ENCODE measurements at regions not wholly inside any gene's neighbourhood (a gene's known extent, or its start where the extent isn't known, plus 50 kb on each side); places are given as distances from the start of the nearest gene placed in this dataset.

DNA sequence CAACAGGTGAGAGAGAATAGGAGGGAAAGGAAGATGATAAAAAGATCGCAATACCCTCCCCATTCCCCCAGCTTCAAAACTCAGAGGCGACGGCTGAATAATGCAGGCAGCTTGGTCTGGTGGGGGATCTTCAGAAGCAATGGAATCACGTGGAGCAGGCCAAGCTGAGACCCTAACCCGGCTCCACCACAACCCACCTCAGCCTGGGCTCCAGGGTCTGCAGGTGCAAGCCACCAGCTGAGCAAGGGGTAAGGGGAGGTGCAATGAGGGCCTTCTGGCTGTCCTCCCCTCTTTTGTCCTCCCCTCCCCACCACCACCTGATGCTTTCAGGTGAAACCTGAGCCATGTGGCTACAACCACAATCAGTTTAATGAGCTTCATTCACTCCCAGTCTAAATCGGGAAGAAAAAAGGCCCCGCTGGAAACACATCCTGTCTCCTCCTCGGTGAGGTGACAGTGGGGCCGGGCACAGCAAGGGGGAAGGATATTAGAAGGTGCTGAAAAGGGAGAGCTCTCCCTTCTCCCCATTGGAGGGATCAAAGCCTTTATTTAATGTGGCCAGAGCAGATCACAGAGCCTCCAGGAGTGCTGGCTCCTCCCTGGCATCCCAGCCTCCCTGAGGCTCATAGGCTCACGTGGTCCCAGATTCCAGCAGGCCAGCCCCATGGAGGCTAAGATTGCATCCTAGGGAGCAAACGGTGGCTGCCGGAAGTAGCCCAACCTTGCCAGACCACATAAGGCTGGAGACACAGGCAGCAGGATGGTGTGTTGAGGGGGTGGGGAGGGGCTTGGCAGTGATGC is 261.0 kb downstream of the SOX9 start:
- TF ChIP-seq GATA2 (IDR thresholded peaks at IDR 0.05; ENCODE audit: low read depth, low read length) (no peak), GATA3 (IDR thresholded peaks at IDR 0.05; ENCODE audit: low read depth, low read length) (no peak)
